C4-2B (cell line): ENCODE measurements at regions not wholly inside any gene's neighbourhood (a gene's known extent, or its start where the extent isn't known, plus 50 kb on each side); places are given as distances from the start of the nearest gene placed in this dataset.
"Not testable (repeated sequence)": the region's sequence is repeated elsewhere in the genome, so short reads cannot be mapped to it uniquely, and the experiment has no call there.

Experiments
- H3K27ac ChIP-seq: fragments of 450-650 bp; 2 replicates; pipeline ENCODE4 v1.5.1; 2017
- CTCF ChIP-seq: fragments of 450-650 bp; conservative IDR thresholded peaks from 2 replicates; pipeline ENCODE4 v1.5.1; 2017; ENCODE audit warnings: mild to moderate bottlenecking
- ZFX ChIP-seq: fragments of 450-650 bp; IDR thresholded peaks from 2 replicates; pipeline ENCODE4 v1.6.1; 2017

- not testable (repeated sequence) for H3K27ac ChIP-seq
These were observed 51.6 kb upstream of the MAP4K4 start for GRCh38 chr2:101645886-101646285.

GRCh38 chr2:101644842-101645383, 52.6 kb upstream of the MAP4K4 start:
- TF ChIP-seq ZFX (no peak), CTCF (no peak)

GRCh38 chr2:101643004-101643524, 54.4 kb upstream of the MAP4K4 start:
- H3K27ac ChIP-seq: no peak overlapping the region
- TF ChIP-seq CTCF: no peak
- TF ChIP-seq ZFX: no peak

More at GRCh38 chr2:101644842-101645383, 52.6 kb upstream of the MAP4K4 start:
- no peak overlapping the region for H3K27ac ChIP-seq

- peak overlapping the region; percentile 70 for H3K27ac ChIP-seq
- TF ChIP-seq ZFX (no peak), CTCF (no peak)
These were observed 58.5 kb upstream of the MAP4K4 start for GRCh38 chr2:101638817-101639605.

- H3K27ac ChIP-seq: peak overlapping the region; percentile 70; the same call in 1 of the 2 replicates
- TF ChIP-seq CTCF (no peak), ZFX (no peak)
These were observed 59.3 kb upstream of the MAP4K4 start for GRCh38 chr2:101638181-101638711.

- no peak for TF ChIP-seq ZFX
- TF ChIP-seq CTCF: no peak
These were observed 67.1 kb upstream of the MAP4K4 start for GRCh38 chr2:101630224-101630949.

GRCh38 chr2:101628030-101628392, 69.5 kb upstream of the MAP4K4 start:
- TF ChIP-seq ZFX: no peak
- TF ChIP-seq CTCF: no peak
- H3K27ac ChIP-seq: no peak overlapping the region

More at GRCh38 chr2:101630224-101630949, 67.1 kb upstream of the MAP4K4 start:
- H3K27ac ChIP-seq: no peak overlapping the region
